HG03520 (cell line): ENCODE measurements at regions not wholly inside any gene's neighbourhood (a gene's known extent, or its start where the extent isn't known, plus 50 kb on each side); places are given as distances from the start of the nearest gene placed in this dataset.

Experiments used
- ATAC-seq: cut with Tn5 transposase; IDR thresholded peaks from one replicate; pipeline ENCODE4 v1.9.1; 2021; ENCODE audit warnings: mild to moderate bottlenecking, moderate library complexity; ENCODE audit not compliant: unreplicated experiment

DNA sequence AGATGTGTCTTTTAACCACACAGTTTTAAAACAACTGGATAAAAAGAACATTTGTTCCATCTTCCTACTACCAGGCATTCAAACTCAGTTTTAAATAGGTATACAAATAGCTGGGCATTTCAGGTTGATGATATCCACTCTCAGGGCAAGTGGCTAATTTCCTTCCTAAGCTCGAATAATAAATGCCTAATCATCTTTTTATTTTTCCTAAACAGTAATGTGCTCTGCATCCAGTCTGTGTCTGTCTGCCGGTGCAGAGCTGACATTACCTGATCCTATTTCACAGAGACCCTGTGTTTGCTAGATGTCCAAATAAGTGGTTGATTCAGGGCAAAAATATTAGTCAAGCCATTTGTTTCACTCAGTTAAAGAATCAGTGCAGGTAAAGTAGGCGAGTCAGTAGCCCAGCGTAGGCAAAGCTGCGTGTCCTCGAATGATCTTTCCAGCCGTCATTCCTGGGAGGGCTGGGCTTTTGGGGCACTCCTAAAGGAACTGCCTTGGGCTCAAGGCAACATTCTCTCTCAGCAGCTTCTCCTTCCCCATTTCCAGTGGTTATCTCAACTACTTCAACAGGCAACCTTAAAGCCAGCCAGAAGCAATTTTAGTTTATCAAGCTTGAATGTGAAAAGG, 74.2 kb upstream of the BMP2 start:
- ATAC-seq = no peak

DNA sequence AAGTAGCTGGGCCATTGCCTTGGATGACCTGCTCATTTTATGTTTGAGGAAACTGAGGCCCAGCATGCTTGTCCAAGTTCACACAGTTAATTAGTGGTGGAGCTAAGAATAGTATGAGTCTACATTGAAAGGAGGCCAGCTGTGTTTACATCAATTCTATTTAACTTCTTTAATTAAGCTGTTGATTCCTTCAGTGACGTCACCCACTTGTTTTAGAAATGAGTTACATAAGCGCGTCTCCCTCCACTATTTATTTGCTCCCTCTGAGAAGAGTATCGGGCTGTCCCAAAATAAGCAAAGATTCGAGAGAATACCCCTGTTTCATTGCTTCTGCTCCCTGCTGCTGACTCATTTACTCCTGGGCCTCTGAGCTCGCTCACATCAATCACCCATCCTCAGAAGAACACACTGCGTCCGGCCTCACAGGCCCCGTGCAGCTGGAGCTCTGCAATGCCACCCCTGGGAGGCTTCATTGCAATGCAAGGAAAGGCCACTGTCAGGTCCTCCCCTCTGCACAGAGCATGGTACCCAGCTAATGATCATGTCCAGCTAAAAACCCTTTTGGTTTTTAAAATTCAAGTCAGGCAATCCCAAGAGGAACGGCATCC, 74.8 kb upstream of the BMP2 start:
- no peak for ATAC-seq

- ATAC-seq = no peak
Observed at GRCh38 chr20:6691516-6691915, 76.0 kb upstream of the BMP2 start.

DNA sequence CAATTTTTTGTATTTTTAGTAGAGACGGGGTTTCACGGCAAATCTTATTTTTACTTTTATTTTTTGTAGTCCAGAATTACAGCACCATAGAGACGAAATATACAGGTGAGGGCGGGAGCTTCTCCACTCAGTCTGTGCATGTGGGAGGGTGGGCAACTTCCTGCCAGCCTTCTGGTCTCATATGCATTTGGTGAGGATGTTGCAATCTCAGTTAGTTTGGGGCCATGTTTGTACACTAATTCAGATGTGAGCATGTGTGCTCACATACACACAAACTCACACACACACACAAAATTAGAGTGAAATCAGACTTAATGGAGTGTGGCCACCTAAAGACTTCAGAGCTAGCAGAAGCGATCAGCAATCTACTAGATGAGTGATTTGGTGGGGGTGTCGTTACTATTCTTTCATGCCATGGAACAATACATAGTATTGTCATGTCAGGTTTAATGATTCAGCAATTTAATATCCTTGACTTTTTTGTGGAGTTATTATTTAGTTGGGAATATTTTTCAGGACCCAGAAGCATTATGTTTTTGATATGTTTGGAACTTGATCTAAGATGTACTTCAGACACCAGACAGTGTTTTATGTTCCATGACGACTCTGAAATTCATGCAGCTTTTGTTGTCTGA, 78.0 kb upstream of the BMP2 start:
- ATAC-seq = no peak

- ATAC-seq = no peak
Observed at GRCh38 chr20:6686171-6686570, 81.3 kb upstream of the BMP2 start.

- no peak for ATAC-seq
Observed at GRCh38 chr20:6685626-6686025, 81.9 kb upstream of the BMP2 start.

- no peak for ATAC-seq
Observed at GRCh38 chr20:6685181-6685582, 82.3 kb upstream of the BMP2 start.

DNA sequence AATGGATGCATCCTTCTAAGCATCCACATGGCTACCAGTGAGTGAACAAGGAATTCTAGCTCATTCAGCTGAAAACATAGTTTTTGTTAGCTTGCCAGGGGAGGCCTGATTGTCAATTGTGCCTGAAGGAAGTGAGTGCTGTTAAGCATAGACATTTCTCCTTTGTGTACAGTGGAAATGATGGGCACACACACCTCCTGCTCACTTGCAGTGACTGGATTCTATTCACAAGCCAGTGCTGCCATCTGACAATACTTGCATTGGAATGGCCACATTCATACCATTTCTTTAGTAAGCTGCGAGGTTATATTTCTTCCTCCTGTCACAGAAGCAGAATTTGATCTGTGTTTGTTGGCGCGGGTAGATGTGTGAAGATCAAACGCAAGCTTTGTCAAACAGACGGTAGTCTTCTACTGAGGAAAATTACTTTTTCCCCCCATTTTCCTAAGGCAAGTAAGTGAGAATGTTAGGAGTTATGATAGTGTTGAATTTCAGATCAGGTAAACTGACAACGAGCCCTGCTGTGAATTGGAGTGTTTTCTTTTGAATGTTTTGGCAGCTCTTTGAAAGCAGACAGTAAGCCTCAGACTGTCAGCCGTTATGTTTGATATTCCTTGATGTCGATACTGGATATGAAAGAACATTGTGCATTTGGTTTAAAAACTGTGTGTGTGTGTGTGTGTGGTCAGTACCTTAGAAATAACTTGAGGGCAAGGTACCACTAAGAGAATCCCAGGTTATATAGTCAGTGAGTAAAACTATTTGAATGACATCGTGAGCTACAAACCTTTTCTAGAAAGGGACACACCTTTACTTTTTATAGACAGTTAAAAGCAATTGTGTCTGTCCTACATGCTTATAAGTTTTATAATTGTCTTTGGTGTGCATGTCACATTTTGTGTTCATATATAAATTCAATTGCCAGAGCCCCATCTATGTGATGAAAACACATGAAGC, 84.2 kb upstream of the BMP2 start:
- no peak for ATAC-seq

GRCh38 chr20:6680854-6681253, 86.6 kb upstream of the BMP2 start:
- ATAC-seq = no peak

GRCh38 chr20:6680441-6680840, 87.0 kb upstream of the BMP2 start:
- no peak for ATAC-seq

DNA sequence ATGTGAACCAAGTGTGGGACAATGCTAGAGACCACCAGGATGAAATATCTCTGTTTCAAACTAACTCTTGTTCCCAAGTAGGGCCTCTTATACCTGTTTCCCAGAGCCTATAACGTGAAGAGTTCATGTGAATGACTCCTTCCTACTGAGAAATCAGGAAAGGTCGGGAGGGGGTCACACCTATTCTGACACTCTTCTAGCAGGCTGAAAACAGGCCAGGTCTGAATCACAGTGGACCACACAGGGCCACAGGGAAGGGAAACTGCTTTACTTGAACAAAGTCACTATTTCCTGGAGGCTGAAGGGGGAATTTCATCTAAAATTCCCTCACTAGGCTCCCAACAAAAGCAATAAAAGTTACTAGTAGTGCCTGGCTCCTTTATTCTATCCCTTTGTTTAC, 88.4 kb upstream of the BMP2 start:
- no peak for ATAC-seq

- no peak for ATAC-seq
Observed at GRCh38 chr20:6678101-6678500, 89.4 kb upstream of the BMP2 start.

GRCh38 chr20:6674831-6675230, 92.7 kb upstream of the BMP2 start:
- ATAC-seq = no peak

- no peak for ATAC-seq
Observed at GRCh38 chr20:6673071-6673470, 94.4 kb upstream of the BMP2 start.

DNA sequence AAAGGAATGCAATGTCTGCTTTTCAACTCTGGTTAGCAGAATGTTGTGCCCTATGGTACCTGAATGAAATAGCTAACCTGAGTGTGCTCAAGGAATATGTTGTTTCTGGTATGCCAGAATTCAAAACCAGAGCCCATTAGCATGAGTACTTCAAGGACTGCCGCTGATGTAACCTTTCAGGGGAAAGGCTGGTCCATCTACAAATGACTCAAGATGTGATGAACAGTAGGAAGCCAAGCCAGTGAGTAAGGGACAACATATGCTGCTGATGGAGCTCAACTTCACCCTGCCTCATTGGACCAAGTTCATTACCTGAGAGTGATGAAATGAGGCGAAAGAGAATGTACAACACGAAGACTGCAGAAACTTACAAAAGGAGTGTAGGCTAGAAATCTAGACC, 95.7 kb upstream of the BMP2 start:
- no peak for ATAC-seq

GRCh38 chr20:6668546-6668945, 98.9 kb upstream of the BMP2 start:
- no peak for ATAC-seq

GRCh38 chr20:6665621-6666355, 101.7 kb upstream of the BMP2 start:
- no peak for ATAC-seq

DNA sequence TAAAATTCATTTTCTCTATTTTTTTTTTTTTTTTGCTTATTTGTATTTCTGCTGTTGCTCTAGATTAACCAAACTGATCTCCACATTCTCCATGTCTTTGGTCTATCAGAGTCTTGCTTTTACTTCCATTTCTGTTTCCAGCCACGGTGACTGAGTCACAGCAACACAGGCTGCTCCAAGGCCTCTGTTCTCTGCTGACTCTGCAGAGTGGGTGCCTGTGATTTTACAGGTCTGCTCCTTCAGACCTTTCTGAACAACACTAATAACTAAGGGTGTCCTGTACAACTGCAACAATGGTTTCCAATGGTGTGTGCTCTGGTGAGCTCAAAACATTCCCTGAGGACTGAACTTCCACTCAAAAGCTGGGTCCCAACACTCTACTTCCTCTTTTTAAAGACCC, 102.3 kb upstream of the BMP2 start:
- ATAC-seq = no peak

- no peak for ATAC-seq
Observed at GRCh38 chr20:6664574-6664973, 102.9 kb upstream of the BMP2 start.

GRCh38 chr20:6663751-6664388, 103.6 kb upstream of the BMP2 start:
- ATAC-seq = no peak
